ENCODE measurements at regions not wholly inside any gene's neighbourhood (a gene's known extent, or its start where the extent isn't known, plus 50 kb on each side); places are given as distances from the start of the nearest gene placed in this dataset.

DNA sequence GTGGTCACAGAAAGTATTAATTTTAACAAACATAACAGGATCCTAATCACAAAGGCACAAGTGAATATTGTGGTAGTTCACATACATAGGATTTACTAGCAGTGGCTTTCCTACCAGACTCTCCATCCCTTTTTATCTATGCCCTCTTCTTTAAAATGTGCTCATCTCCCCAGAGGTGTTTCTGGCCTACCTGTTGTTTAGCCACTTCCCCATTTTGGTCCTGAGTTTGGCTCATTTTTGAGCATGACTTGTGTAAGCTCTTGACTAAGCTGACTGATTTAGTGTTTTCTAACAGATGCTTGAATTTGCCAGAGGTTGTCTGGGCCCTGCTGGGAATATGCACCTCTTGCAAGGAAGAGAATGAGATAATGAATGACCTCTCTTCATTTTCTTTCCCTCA is 517.7 kb upstream of the CLINT1 start:
- no peaks in the 10 kb centered on the region for H3K36me3 ChIP-seq (ENCODE audit: low read depth, missing control alignments)
- no peaks in the 10 kb centered on the region for H3K4me1 ChIP-seq
- H3K27me3 ChIP-seq = no peaks in the 10 kb centered on the region
- H3K4me3 ChIP-seq = no peak overlapping the region
- intact Hi-C loops (cut with DNase I; ENCODE audit: low total_unique reads) = no loop called here
- no peak overlapping the region for H3K27ac ChIP-seq
- TF ChIP-seq, protein P1, sequence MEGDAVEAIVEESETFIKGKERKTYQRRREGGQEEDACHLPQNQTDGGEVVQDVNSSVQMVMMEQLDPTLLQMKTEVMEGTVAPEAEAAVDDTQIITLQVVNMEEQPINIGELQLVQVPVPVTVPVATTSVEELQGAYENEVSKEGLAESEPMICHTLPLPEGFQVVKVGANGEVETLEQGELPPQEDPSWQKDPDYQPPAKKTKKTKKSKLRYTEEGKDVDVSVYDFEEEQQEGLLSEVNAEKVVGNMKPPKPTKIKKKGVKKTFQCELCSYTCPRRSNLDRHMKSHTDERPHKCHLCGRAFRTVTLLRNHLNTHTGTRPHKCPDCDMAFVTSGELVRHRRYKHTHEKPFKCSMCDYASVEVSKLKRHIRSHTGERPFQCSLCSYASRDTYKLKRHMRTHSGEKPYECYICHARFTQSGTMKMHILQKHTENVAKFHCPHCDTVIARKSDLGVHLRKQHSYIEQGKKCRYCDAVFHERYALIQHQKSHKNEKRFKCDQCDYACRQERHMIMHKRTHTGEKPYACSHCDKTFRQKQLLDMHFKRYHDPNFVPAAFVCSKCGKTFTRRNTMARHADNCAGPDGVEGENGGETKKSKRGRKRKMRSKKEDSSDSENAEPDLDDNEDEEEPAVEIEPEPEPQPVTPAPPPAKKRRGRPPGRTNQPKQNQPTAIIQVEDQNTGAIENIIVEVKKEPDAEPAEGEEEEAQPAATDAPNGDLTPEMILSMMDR (IDR thresholded peaks at IDR 0.05) = no peak
- no peak for TF ChIP-seq POLR2A (IDR thresholded peaks at IDR 0.05)
- DNase-seq = no peak
- no peaks in the 10 kb centered on the region for H3K9me3 ChIP-seq

DNA sequence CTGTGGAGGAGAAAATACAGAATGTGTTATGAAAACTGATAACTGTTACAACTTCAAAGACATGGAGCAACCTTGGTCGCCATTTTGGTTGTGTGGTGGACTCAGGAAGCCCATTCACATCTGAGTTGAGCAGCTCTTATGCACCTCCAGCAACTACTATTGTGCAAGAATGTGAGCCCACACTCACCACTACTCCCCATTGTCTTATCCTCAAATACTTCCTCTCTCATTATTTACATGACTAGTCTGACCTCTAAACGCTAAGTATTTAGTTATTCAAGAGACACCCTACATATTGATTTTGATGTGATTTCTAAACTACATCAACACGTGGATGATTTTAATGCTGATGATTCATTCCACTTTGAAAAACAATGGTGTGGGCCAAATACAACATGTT is 516.6 kb upstream of the CLINT1 start:
- Histone ChIP-seq H3K27me3 (no peaks in the 10 kb centered on the region), H3K4me3 (no peak overlapping the region), H3K9me3 (no peaks in the 10 kb centered on the region), H3K4me1 (no peaks in the 10 kb centered on the region), H3K27ac (no peak overlapping the region), H3K36me3 (ENCODE audit: low read depth, missing control alignments) (no peaks in the 10 kb centered on the region)
- no peak for TF ChIP-seq POLR2A (IDR thresholded peaks at IDR 0.05)
- TF ChIP-seq, protein P1 (IDR thresholded peaks at IDR 0.05) = no peak
- no peak for DNase-seq
- intact Hi-C loops (cut with DNase I; ENCODE audit: low total_unique reads) = no loop called here
- WGBS, 2 donors = 70 to 79% methylated on average over 3 of the region's 3 CpGs

DNA sequence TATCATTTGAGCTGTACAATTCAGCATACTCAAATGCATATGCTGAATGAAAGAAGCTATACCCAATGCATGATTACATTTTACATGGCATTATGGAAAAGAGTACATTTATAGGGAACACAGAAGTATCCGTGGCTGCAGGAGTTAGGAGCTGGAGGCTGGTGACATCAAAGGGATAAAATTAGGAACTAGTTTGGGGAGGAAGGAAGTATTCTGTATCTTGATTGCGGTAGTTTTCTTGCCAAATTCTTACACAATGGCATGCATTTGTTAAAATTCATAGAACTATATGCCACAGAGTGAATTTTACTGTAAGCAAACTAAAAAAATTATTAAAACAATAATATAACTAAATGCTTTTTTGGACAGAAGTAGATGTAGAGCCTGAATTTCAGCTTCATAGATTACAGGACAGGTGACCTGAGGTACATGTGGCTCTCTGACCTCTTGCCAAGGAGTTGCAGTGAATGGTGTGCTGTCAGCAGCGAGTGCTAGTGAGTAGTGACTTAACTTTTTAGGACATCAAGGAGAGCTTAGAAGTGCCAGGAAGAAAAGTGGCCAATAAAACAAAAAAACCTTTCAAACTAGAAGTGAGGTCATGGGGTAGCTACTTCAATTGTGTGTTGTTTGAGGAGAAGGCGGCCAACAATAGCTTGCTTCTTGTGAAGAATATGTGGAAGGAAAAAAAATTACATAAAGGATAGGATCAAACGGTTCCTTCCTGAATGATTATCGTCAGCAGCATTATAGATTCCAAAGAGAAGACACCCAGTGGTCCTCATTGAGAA is 514.9 kb upstream of the CLINT1 start:
- Histone ChIP-seq H3K4me3 (no peak overlapping the region), H3K27me3 (no peaks in the 10 kb centered on the region), H3K9me3 (no peaks in the 10 kb centered on the region), H3K36me3 (ENCODE audit: low read depth, missing control alignments) (no peaks in the 10 kb centered on the region), H3K27ac (no peak overlapping the region), H3K4me1 (no peaks in the 10 kb centered on the region)
- no peak for TF ChIP-seq POLR2A (IDR thresholded peaks at IDR 0.05)
- TF ChIP-seq, protein P1 (IDR thresholded peaks at IDR 0.05) = no peak
- intact Hi-C loops (cut with DNase I; ENCODE audit: low total_unique reads) = no loop called here
- 71 to 78% methylated on average over 6 of the region's 6 CpGs for WGBS, 2 donors
- no peak for DNase-seq

DNA sequence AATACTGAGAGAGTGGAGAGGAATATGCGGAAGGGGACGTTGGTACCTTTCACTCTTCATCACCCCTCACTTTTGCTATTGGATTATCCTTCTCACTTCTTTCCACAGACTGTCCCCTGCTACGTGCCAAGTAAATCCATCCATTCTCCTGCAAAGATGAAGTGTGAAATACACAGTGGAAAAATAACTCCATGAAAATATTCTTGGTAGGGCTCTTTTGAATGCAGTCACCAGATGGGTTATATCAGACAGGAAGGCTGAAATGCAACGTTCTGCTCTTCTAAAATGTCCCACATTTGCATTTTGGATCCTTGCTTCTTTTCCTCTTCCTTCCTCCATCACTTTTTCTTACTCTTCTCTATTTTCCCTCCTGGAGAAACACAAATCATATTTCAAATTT is 510.3 kb upstream of the CLINT1 start:
- Histone ChIP-seq H3K9me3 (no peaks in the 10 kb centered on the region), H3K36me3 (ENCODE audit: low read depth, missing control alignments) (no peaks in the 10 kb centered on the region), H3K4me3 (no peak overlapping the region), H3K27ac (no peak overlapping the region), H3K27me3 (no peaks in the 10 kb centered on the region), H3K4me1 (no peaks in the 10 kb centered on the region)
- WGBS, 2 donors = 74 to 81% methylated on average over 4 of the region's 4 CpGs
- intact Hi-C loops (cut with DNase I; ENCODE audit: low total_unique reads) = no loop called here
- no peak for TF ChIP-seq POLR2A (IDR thresholded peaks at IDR 0.05)
- TF ChIP-seq, protein P1 (IDR thresholded peaks at IDR 0.05) = no peak
- no peak for DNase-seq

DNA sequence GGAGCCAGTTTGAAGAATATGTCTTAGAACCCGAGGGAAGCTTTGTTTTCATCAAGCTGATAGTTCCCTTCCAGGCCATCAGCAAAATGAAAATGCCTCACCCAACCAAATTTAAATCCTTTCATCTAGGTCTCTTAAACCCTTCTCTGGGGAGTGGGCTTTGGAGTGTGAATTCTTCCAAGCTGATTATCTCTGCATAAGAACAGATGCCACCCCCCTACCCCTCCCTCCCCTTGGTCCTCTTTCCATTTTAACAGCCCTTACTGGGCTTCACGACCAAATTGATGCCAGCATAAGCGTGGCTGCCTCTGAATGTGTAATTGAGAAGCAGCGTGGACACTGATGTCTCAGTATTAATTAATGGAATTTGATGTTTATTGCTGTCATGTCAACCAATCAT is 509.7 kb upstream of the CLINT1 start:
- Histone ChIP-seq H3K27ac (no peak overlapping the region), H3K27me3 (no peaks in the 10 kb centered on the region), H3K9me3 (no peaks in the 10 kb centered on the region), H3K4me3 (no peak overlapping the region), H3K36me3 (ENCODE audit: low read depth, missing control alignments) (no peaks in the 10 kb centered on the region), H3K4me1 (no peaks in the 10 kb centered on the region)
- intact Hi-C loops (cut with DNase I; ENCODE audit: low total_unique reads) = no loop called here
- WGBS, 2 donors = 81 to 87% methylated on average over 4 of the region's 4 CpGs
- DNase-seq = no peak
- no peak for TF ChIP-seq POLR2A (IDR thresholded peaks at IDR 0.05)
- TF ChIP-seq, protein P1 (IDR thresholded peaks at IDR 0.05) = no peak
